GM12891 (cell line): ENCODE measurements at regions not wholly inside any gene's neighbourhood (a gene's known extent, or its start where the extent isn't known, plus 50 kb on each side); places are given as distances from the start of the nearest gene placed in this dataset.

Source experiments
- PAX5 ChIP-seq: IDR thresholded peaks from 2 replicates; pipeline ENCODE4 v1.6.1; 2011; ENCODE audit warnings: low read length, moderate library complexity, mild to moderate bottlenecking; ENCODE audit not compliant: insufficient read depth, severe bottlenecking
- POLR2A ChIP-seq: IDR thresholded peaks from 2 replicates; pipeline ENCODE4 v1.6.1; 2011; ENCODE audit warnings: low read depth, low read length, control low read depth
- POLR2AphosphoS5 ChIP-seq: IDR thresholded peaks from 2 replicates; pipeline ENCODE4 v1.6.1; 2011; ENCODE audit warnings: low read depth, low read length, control low read depth
- POU2F2 ChIP-seq: IDR thresholded peaks from 2 replicates; pipeline ENCODE4 v1.6.1; 2011; ENCODE audit warnings: low read depth, mild to moderate bottlenecking, control low read depth, low read length, moderate library complexity
- SPI1 ChIP-seq: IDR thresholded peaks from 2 replicates; pipeline ENCODE4 v1.6.1; 2011; ENCODE audit warnings: low read depth, low read length, control low read depth
- TAF1 ChIP-seq: IDR thresholded peaks from 2 replicates; pipeline ENCODE4 v1.6.1; 2011; ENCODE audit warnings: low read depth, low read length, control low read depth

DNA sequence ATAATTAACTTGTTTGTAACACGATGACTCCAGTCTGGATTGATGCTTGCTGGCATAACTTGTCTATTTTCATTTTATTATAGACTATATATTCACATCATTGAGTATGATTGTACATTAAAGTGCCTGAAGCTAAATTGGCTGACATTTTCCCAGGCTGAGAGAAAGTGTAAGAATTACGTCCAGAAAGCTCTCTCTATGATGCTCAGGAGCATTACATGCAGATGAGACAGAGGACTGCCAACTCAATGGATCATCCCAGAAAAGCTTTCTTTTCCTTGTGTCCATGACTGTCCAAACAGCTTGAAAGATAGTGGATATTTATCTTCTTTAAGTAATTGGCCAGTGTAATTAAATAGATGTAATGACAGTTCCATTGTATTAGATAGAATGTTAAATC, 1372.2 kb upstream of the TMEFF2 start:
- no peak for TF ChIP-seq POLR2A
- no peak for TF ChIP-seq POLR2AphosphoS5
- no peak for TF ChIP-seq TAF1
- no peak for TF ChIP-seq PAX5
- no peak for TF ChIP-seq SPI1
- TF ChIP-seq POU2F2, result no peak
